KG1 (cell line): ENCODE measurements at regions not wholly inside any gene's neighbourhood (a gene's known extent, or its start where the extent isn't known, plus 50 kb on each side); places are given as distances from the start of the nearest gene placed in this dataset.

ENCODE experiments used
- DNase-seq: peaks from one replicate; lab custom pipeline; 2025; lab: John Stamatoyannopoulos, UW

GRCh38 chr22:34159491-34159890 is 239.2 kb upstream of the LARGE1 start:
- no peak for DNase-seq

DNA sequence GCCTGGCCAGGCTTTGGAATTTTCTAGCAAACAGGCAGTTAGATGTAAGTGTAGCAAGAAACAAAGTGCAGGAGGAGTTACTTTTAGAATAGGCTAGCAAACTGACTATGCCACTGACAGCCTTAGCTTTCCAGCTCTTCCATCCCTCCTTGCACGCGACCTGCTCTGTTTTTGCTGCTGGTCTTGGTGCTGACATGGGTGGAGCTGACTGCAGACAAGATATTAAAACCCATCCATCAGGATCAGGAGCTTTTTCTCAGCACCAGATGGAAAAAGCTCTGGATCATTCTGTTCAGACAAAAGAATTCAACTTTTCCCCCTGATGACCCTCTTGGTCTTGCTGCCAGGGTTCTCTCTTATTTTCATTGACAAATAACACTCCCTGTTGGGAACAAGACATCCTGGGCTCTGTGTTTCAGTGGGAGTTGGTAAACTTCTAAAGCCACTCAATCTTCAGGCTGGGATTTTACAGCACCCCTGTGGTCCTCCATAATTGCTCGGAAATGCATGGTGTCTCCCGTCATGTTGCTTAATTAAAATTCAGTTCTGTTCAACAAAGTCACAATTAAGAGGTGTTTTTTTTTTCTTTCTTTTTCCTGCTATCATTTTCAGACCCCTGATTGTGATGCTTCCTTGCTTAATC is 240.0 kb upstream of the LARGE1 start:
- no peak for DNase-seq

DNA sequence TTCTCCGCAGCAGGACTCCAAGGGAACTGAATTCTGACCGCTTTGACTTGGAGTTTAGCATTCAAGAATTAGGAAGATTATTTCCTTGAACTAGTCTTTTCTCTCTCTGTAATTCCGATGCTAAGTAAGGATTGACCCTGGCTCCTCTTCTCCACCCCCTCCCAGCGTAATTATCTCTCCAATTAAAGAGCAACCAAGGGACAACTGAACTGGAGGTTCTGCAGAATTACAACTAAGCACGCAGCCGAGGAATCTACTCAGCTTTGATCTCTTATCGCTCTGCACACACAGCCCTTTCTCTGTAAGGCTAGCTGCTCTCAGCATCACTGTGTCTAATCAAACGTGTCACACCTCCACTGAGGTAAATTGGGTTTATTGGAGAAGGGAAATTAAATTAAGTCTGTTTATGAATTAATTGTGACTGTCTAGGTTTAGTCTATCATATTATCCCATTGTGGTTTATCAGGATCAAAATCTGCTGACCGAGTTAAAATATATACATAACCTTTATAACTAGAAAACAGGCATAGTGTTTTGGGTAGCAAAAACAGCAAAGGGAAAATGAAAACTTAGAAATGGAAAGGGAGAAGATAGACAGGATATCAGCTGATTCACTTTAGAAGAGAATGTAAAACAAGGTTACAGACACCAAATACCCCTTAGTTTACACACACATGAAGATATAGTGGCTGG is 241.3 kb upstream of the LARGE1 start:
- no peak for DNase-seq

GRCh38 chr22:34198976-34199375 is 278.7 kb upstream of the LARGE1 start:
- DNase-seq, result no peak

DNA sequence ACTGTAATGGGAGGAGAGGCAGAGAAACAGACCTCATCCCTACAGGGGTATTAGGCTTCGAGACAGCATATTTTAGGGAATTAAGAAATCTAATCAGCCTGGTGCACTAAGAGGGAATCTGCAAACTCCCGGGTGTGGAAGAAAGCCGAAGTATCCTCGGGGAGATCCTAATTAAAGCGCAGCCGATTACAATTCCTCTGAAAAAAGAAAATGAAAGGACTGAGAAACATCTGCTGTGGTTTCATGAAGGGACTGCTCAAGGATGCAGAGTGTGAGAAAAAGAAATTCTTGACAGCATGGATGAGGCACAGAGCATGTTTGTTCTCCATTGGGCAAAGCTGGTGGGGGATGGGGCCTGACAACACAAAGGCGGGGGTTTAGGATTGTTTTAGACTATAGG is 290.0 kb upstream of the LARGE1 start:
- no peak for DNase-seq

DNA sequence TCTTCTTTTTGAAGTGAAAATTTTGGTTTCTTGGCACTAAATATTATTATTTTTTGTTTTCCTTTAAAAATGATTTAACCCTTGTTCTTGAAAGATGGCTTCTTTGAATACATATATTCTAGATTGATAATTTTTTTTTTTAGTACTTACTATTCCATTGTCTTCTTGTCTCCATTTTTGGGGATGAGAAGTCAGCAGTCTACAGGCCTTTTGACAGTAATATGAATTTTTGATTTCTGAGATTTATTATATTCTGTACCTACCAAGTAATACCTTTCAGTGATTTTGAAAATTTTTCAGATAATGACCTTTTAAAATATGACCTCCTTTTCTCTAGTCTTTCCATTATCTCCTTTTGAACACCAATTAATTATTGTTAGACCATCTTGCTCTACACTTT is 294.1 kb upstream of the LARGE1 start:
- DNase-seq, result no peak

DNA sequence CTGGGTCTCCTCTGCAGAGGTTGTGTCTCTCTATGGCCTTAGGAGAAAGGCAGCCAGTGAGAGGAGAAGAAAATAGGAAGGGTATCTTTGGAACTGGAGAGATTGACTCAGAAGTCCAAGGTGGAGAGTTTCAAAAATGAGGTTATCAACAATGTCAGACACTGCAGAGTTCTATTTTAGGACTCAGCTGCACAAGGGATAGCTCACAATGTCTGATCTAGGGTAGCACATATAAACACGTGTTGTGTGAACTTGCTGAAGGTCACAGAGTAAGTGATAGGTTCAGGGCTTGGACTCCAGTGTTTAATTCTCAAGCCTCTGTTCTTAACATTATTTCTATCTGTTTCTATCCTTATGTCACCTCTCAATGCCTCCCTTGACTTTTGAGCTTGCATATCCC is 305.0 kb upstream of the LARGE1 start:
- no peak for DNase-seq

DNA sequence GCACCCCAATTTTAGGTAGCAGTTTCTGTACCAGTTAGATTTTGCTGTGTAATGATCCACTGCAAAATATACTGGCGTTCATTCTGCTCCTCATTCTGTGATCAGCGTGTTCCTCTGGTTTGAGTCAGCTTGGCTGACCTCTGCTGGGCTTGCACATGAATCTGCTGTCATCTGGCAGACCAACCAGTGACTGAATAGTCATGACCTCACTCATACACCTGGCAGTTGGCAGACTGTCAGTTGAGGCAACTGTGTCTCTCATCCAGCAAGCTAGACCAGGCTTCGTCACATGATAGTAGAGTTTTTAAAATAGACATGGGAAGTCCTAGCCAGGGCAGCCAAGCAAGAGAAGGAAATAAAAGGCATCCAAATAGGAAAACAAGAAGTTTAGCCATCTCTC is 316.3 kb upstream of the LARGE1 start:
- DNase-seq, result no peak

DNA sequence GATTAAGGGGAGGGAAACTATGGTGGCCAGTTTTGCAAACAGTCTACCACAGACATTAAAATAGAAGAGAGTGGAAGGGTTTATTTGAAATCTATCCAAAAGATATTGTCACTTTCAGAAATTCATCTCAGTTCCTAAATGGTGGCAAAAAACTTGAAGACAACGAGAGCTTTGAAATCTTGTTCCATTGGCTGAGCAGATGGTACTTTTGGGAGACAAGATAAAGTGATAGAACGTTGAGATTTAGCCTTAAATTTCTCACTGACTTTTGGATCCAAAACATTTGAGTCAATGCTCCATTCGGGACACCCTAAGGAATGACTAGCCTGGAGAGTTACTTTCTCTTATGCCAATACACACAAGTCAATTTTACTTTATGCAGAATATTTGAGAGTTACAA is 319.1 kb upstream of the LARGE1 start:
- no peak for DNase-seq

DNA sequence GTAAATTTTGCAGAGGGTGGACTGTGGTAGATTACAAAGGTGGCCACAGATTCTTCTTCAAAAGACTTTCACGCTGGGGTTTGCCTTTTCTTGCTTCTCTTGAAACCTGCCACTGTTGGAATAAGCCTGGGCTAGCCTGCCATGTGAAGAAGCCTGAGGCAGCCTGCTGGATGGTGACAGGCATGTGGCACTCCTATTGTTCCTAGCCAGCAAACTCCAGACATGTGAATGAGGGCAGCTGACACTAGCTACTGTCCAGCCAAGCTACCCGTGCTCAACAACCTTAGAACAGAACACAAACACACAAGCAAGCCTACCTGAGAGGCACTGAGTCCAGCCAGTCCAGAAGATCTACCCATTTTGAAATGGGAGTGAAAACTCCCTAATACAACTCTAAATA is 322.7 kb upstream of the LARGE1 start:
- no peak for DNase-seq

DNA sequence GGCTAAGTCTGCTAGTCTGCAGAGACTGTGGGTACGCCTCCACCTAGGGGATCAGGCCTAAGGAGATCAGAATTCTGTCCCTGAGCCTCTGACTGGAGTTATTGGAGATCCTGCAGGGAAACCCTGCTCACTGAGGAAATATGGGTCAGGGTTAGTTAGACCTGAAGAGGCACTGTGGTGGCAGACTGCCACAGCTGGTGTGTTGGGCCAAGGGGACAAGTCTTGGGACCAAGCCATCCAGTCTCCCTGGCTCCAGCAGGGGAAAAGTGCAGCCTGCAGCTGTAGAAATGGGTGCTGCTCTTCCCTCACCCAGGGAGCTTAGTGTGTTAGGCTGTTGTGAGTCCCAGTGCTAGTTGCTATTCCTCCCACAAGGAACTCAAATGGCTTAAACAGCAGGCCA is 334.8 kb upstream of the LARGE1 start:
- DNase-seq, result no peak

GRCh38 chr22:34278121-34278520 is 357.8 kb upstream of the LARGE1 start:
- DNase-seq, result no peak

DNA sequence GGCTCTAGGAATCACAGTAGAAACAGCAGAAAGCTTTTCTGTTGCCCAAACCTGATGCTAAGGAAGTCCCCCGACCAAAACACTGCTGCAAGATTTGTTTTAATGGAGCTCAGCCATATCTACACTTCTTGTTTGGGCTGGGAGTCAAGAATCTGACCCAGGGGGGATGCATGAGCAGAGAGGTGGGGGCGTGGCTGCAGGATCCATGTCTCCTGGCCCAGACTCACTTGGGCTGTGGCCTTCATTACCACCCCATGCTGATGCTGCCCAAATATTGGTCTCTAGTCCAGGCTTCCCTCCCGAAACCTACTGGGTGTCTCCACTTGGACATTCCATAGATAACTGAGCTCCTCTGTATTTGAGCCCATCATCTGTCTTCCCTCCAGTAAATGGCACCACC is 361.5 kb upstream of the LARGE1 start:
- DNase-seq, result no peak

DNA sequence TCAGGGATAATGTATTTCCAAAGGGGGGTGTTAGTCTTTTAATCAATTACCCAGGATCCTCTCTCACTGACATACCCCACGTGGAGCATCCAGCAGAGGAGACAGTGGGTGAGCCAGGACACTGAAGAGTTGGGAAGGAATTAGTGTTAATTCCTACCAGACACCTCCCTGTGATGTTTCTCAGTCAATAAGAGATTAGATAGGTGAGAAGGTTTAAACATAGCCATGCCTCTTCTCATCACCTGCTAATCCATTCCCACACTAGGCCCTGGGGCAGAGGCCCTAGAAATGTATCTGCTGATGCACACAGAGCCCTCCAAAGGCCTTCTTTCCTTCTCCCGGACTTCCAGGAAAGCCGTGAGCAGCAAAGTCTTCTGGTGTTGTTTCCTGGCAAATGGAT is 363.6 kb upstream of the LARGE1 start:
- no peak for DNase-seq

- DNase-seq, result no peak
Measured at GRCh38 chr22:34293324-34293723, 373.0 kb upstream of the LARGE1 start.

- DNase-seq, result no peak
Measured at GRCh38 chr22:34294476-34294875, 374.2 kb upstream of the LARGE1 start.

DNA sequence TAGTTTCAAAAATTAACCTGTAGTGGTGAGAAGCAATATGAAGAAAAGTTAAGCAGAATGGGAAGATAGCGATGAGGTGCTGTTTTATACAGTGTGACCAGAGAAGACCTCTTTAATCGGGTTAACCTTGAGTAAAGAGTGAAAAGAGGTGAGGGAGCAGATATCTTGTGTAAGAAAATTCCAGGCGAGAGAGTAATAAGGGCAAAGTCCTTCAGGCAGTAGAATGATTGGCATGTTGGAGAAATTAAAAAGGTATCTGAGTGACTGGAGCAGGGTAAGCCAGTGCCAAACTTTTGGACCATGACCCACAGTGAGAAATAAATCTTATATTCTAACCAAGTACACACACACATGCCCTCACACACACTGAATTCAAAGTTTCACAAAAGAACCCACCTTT is 374.7 kb upstream of the LARGE1 start:
- no peak for DNase-seq

DNA sequence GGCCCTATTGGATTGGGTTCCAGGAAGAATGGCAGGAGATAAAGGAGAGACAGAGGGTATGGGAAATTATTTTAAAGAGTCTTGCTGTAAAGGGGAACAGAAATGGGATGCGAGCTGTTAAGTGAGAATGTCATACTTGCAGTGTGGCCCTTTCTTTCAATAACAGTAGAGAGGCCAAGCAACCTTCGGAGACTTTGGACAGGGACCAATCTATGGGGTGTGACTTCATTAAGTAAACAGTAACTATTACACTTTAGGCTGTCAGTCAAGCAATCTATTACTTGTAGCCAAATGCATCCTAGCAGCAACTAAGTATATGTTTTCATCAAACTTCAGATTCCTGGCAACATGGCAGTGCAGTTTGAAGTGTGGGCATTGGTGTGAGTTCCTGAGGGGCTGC is 376.2 kb upstream of the LARGE1 start:
- DNase-seq, result no peak

DNA sequence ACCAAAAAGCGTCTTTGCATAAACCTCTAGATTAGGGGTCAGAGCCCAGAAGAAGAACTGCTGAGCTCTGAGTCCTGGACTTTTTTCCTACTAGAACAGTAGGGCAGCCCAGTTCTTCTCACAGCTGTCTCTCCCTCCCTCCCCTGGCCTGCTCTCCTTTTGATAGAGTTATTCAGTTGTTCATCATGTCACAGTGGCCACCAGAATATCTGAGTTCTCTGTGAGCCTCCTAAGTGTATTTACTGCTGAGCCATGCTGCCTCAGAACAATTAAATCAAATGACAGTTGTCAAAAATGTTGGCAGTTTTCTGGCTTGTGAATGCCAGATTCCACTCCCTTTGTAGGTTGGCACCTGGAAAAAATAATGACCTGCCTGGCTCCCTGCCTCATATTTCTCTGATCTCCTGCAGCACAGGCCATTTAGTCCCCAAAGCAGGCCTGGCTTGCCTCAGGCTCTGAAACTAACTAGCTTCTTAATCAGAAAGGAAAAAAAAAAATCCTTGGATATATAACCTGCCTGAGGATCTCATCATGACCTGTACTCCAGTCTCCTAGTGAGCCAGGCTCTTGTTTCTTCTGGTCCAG is 377.4 kb upstream of the LARGE1 start:
- no peak for DNase-seq

- no peak for DNase-seq
Measured at GRCh38 chr22:34299496-34299895, 379.2 kb upstream of the LARGE1 start.

- no peak for DNase-seq
Measured at GRCh38 chr22:34301569-34301968, 381.3 kb upstream of the LARGE1 start.

DNA sequence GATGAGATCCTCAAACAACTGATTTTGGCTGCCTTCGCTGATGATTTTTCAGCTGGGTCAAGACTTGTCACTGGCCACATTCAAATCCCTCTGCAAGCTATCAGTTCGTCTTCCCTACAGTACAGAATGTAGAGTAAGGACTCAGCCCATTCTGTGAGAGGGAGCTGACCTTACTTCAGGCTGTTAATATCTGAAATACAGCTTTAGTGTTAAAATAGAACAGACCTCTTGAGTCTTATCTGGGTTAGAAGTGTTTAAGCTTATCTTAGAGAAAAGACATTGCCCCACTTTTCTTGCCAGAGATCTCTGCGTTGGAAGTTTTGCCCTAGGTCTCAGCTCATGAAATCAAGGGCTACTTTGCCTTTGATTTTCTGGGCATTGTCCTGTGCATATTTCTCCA is 383.4 kb upstream of the LARGE1 start:
- no peak for DNase-seq

GRCh38 chr22:34306361-34306760 is 386.1 kb upstream of the LARGE1 start:
- DNase-seq, result no peak

GRCh38 chr22:34308101-34308500 is 387.8 kb upstream of the LARGE1 start:
- DNase-seq, result no peak
